HepG2 (cell line): ENCODE measurements at regions not wholly inside any gene's neighbourhood (a gene's known extent, or its start where the extent isn't known, plus 50 kb on each side); places are given as distances from the start of the nearest gene placed in this dataset.

Experiments used
- ATAC-seq: fragments of 200-7000 bp; cut with Tn5 transposase; 3 replicates; pipeline ENCODE4 v1.9.1; 2020; ENCODE audit warnings: mild to moderate bottlenecking, moderate library complexity
- BruUV-seq: library from RNA; stranded (reverse); fragments of 400-500 nt; replicated peaks from 2 replicates; lab custom pipeline; 2021; lab: Mats Ljungman, UMichigan
- CTCF ChIA-PET: fragments of 300-600 bp; formaldehyde crosslinking; extraction: SDS; loops from one replicate; lab custom pipeline; 2021; ENCODE audit warnings: low total read pairs, inconsistent platforms, low intra/inter-chr PET ratio; lab: Yijun Ruan, JAX
- POLR2A ChIA-PET: fragments of 350-600 bp; sonication (Branson Sonifier 250); formaldehyde crosslinking; loops from one replicate; lab custom pipeline; 2020; ENCODE audit warnings: antibody characterized with exemption, inconsistent platforms; lab: Yijun Ruan, JAX
- DNase-seq: peaks from one replicate; pipeline ENCODE4 v3.0.0-alpha.2; 2015; ENCODE audit warnings: low spot score
- FAIRE-seq: peaks from 3 replicates; lab custom pipeline; 2011; peaks lifted over from hg19 to GRCh38; lab: Jason Lieb, UNC
- H2AFZ ChIP-seq: one replicate; pipeline ENCODE4 v1.6.1; 2011; ENCODE audit warnings: low read length, inconsistent platforms
- H3K27ac ChIP-seq: fragments of 300-600 bp; 3 replicates; pipeline ENCODE4 v1.8.0; 2011; ENCODE audit warnings: mixed run types, mild to moderate bottlenecking, mixed read lengths, low read length, inconsistent platforms; ENCODE audit not compliant: insufficient read depth; ENCODE audit errors: extremely low read length
- H3K27me3 ChIP-seq, 2 experiments: fragments of 200-600 bp in 1 of 2; 2 replicates in 1 of 2; 3 replicates in 1 of 2; pipeline versions ENCODE4 v1.6.0 to v1.8.0; 2011; ENCODE audit warnings: low read length in 2 of 2, mild to moderate bottlenecking in 2 of 2, moderate library complexity in 2 of 2, inconsistent platforms in 1 of 2; ENCODE audit not compliant: insufficient read depth in 2 of 2, control insufficient read depth in 1 of 2
- H3K36me3 ChIP-seq, 2 experiments: fragments of 200-600 bp in 1 of 2; replicated peaks in 1 of 2; 2 replicates in 1 of 2; 3 replicates in 1 of 2; pipeline versions ENCODE4 v1.5.1 to v1.8.0; 2011; ENCODE audit warnings: low read length in 2 of 2, inconsistent platforms in 1 of 2; ENCODE audit not compliant: insufficient read depth in 2 of 2, control insufficient read depth in 1 of 2
- H3K4me1 ChIP-seq: 2 replicates; pipeline ENCODE4 v1.5.1; 2012; ENCODE audit warnings: low read length, inconsistent platforms; ENCODE audit not compliant: insufficient read depth
- H3K4me2 ChIP-seq: 2 replicates; pipeline ENCODE4 v1.6.0; 2011; ENCODE audit warnings: low read depth, low read length, inconsistent platforms
- H3K4me3 ChIP-seq, 3 experiments: fragments of 200-600 bp in 1 of 3; sonication (generic), shearing (Covaris generic) in 1 of 3; replicated peaks in 1 of 3; 2 replicates each; pipeline ENCODE4 v1.5.1; 2011 to 2016; ENCODE audit warnings: low read length in 3 of 3, inconsistent platforms in 2 of 3, low read depth in 2 of 3, mild to moderate bottlenecking in 2 of 3, control low read depth in 1 of 3, mixed read lengths in 1 of 3; ENCODE audit not compliant: insufficient read depth in 1 of 3
- H3K79me2 ChIP-seq: one replicate; pipeline ENCODE4 v1.6.1; 2011; ENCODE audit warnings: low read length, inconsistent platforms; ENCODE audit not compliant: insufficient read depth
- H3K9ac ChIP-seq: 2 replicates; pipeline ENCODE4 v1.6.0; 2011; ENCODE audit warnings: mild to moderate bottlenecking, low read depth, low read length, inconsistent platforms; ENCODE audit not compliant: insufficient read depth
- H3K9me3 ChIP-seq: 2 replicates; pipeline ENCODE4 v1.5.1; 2012; ENCODE audit warnings: mild to moderate bottlenecking, low read length
- H4K20me1 ChIP-seq: 2 replicates; pipeline ENCODE4 v1.6.0; 2011; ENCODE audit warnings: inconsistent platforms, mild to moderate bottlenecking, low read length, moderate library complexity; ENCODE audit not compliant: insufficient read depth
- DNMT1 ChIP-seq: sonication (generic); formaldehyde crosslinking; IDR thresholded peaks from 2 replicates; pipeline ENCODE4 v1.5.1; 2020; ENCODE audit warnings: mild to moderate bottlenecking, missing genetic modification reagents
- FOSL1 ChIP-seq: sonication (generic); formaldehyde crosslinking; IDR thresholded peaks from 2 replicates; pipeline ENCODE4 v1.9.0; 2021; ENCODE audit warnings: missing genetic modification reagents, borderline replicate concordance
- GATAD1 ChIP-seq: IDR thresholded peaks from 2 replicates; pipeline ENCODE4 v1.6.1; 2016; ENCODE audit warnings: missing genetic modification reagents, missing compliant biosample characterization
- GATAD2A ChIP-seq: IDR thresholded peaks from 2 replicates; pipeline ENCODE4 v1.6.1; 2016
- MTA1 ChIP-seq: sonication (generic); formaldehyde crosslinking; IDR thresholded peaks from 2 replicates; pipeline ENCODE4 v1.4.0; 2020; ENCODE audit warnings: missing genetic modification reagents, mild to moderate bottlenecking, borderline replicate concordance
- NCOA1 ChIP-seq: sonication (generic); formaldehyde crosslinking; IDR thresholded peaks from 2 replicates; pipeline ENCODE4 v1.9.0; 2021; ENCODE audit warnings: missing genetic modification reagents
- SMAD3 ChIP-seq: sonication (generic); formaldehyde crosslinking; IDR thresholded peaks from 2 replicates; pipeline ENCODE4 v1.4.0; 2020; ENCODE audit warnings: missing genetic modification reagents
- SNAI1 ChIP-seq: sonication (generic); formaldehyde crosslinking; IDR thresholded peaks from 2 replicates; pipeline ENCODE4 v1.5.0; 2020; ENCODE audit warnings: mild to moderate bottlenecking, missing genetic modification reagents, borderline replicate concordance
- SOX13 ChIP-seq, 3 experiments: fragments of 450-650 bp in 1 of 3; sonication (generic) in 1 of 3; formaldehyde crosslinking in 1 of 3; IDR thresholded peaks in 2 of 3; conservative IDR thresholded peaks in 1 of 3; 2 replicates each; pipeline versions ENCODE4 v1.5.0 to v1.6.1; 2016 to 2020; ENCODE audit warnings: antibody characterized with exemption in 1 of 3, mild to moderate bottlenecking in 1 of 3, missing compliant biosample characterization in 1 of 3, missing genetic modification reagents in 1 of 3, moderate library complexity in 1 of 3
- TBL1XR1 ChIP-seq: fragments of 150-350 bp; IDR thresholded peaks from 2 replicates; pipeline ENCODE4 v1.6.1; 2014; ENCODE audit warnings: borderline replicate concordance, low read length; ENCODE audit not compliant: partially characterized antibody
- U2AF2 ChIP-seq: fragments of 200-400 bp; formaldehyde crosslinking; IDR thresholded peaks from 2 replicates; pipeline ENCODE4 v1.6.1; 2017; ENCODE audit warnings: low read depth, mild to moderate bottlenecking, low read length
- YEATS4 ChIP-seq: sonication (generic); formaldehyde crosslinking; IDR thresholded peaks from 2 replicates; pipeline ENCODE4 v1.4.0; 2020; ENCODE audit warnings: missing genetic modification reagents, borderline replicate concordance
- ZFYVE20 ChIP-seq: sonication (generic); formaldehyde crosslinking; IDR thresholded peaks from 2 replicates; pipeline ENCODE4 v1.8.0; 2023; ENCODE audit warnings: low read depth, mild to moderate bottlenecking, moderate library complexity, missing genetic modification reagents, borderline replicate concordance
- WGBS: methylation state at CpG from one replicate; pipeline ENCODE4 v1.1.6; 2017; ENCODE audit warnings: low lambda C conversion rate; 5-methylcytosine and 5-hydroxymethylcytosine counted together
- in situ Hi-C: cut with HindIII; loops from 2 replicates; pipeline ENCODE4 v1.10.0; 2017; ENCODE audit warnings: low pct_unique_long_range_greater_than_20kb; ENCODE audit not compliant: extremely low pct_ligation_motif_present
- intact Hi-C: fragments of 100-400 bp; cut with micrococcal nuclease; formaldehyde crosslinking; loops from one replicate; pipeline ENCODE4 v1.10.0; 2022; ENCODE audit not compliant: unreplicated experiment

- ChIA-PET POLR2A (no interaction called here), CTCF (no interaction called here)
- Histone ChIP-seq H3K27ac (no peak overlapping the region), H3K4me3 (no peak overlapping the region), H3K36me3 (no peaks in the 10 kb centered on the region), H3K27me3 (no peaks in the 10 kb centered on the region), H3K9me3 (peaks cover 7% of the 10 kb centered on the region), H4K20me1 (no peaks in the 10 kb centered on the region), H2AFZ (no peak overlapping the region), H3K4me1 (no peaks in the 10 kb centered on the region), H3K9ac (no peak overlapping the region), H3K79me2 (no peaks in the 10 kb centered on the region), H3K4me2 (no peak overlapping the region)
- ATAC-seq (no peak), DNase-seq (no peak), FAIRE-seq (no peak)
- intact Hi-C loops (no loop called here), in situ Hi-C loops (no loop called here)
- 5% methylated on average over 2 of the region's 2 CpGs for WGBS
- TF ChIP-seq MTA1 (no peak), FOSL1 (CRISPR knock-in tag) (no peak), SNAI1 (CRISPR knock-in tag) (no peak), GATAD2A (CRISPR knock-in tag) (no peak), NCOA1 (CRISPR knock-in tag) (no peak), YEATS4 (CRISPR knock-in tag) (no peak), DNMT1 (CRISPR knock-in tag) (no peak), GATAD1 (CRISPR knock-in tag) (no peak), ZFYVE20 (CRISPR knock-in tag) (no peak), U2AF2 (no peak), SOX13 (IDR thresholded peaks at IDR 0.05) (no peak), SOX13 (CRISPR knock-in tag; conservative IDR thresholded peaks at IDR 0.05 in 1 of 2, IDR thresholded peaks at IDR 0.05 in 1 of 2) (no peak), TBL1XR1 (no peak), SMAD3 (CRISPR knock-in tag) (no peak)
- no TSS peak for BruUV-seq
Measured at GRCh38 chr7:119868387-119868786, 404.6 kb upstream of the KCND2 start.
